Suppressor macrophage treated with lipopolysaccharide for 1 hour (primary cell): ENCODE measurements at regions not wholly inside any gene's neighbourhood (a gene's known extent, or its start where the extent isn't known, plus 50 kb on each side); places are given as distances from the start of the nearest gene placed in this dataset.
A peak's percentile ranks its signal among the peaks of the same experiment; 100 is the strongest.

Experiments used
- DNase-seq, 3 donors: peaks; one replicate each; pipeline ENCODE4 v3.0.0-alpha.2; 2020 to 2022

DNA sequence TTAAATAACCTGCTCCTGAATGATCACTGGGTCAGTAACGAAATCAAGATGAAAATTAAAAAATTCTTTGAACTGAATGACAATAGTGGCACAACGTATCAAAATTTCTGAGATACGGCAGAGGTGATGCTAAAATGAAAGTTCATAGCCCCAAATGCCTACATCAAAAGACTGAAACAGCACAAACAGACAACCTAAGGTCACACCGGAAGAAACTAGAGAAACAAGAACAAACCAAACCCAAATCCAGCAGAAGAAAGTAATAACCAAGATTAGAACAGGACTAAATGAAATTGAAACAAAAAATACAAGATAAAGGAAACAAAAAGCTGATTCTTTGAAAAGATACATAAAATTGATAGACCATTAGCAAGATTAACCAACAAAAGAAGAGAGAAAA is 324.1 kb downstream of the RBM26 start:
- no peak for DNase-seq

DNA sequence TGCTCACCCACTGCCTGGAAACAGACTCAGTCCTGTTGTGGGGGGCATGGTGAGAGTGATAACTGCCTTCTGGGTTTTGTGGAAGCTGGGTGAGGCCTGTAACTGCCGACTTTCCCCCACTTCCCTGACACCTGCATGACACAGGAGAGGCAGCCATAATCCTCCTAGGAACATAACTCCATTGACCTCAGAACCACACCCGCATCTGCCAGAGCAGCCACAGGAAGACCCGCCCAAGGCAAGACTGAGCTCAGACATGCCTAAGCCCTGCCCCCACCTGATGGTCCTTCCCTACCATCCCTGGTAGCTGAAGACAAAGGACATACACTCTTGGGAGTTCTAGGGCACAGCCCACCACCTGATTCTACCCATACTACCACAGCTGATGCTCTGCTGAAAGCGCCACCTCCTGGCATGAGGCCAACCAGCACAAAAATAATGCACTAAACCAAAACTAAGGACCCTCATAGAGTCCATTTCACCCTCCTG is 326.7 kb downstream of the RBM26 start:
- no peak for DNase-seq

DNA sequence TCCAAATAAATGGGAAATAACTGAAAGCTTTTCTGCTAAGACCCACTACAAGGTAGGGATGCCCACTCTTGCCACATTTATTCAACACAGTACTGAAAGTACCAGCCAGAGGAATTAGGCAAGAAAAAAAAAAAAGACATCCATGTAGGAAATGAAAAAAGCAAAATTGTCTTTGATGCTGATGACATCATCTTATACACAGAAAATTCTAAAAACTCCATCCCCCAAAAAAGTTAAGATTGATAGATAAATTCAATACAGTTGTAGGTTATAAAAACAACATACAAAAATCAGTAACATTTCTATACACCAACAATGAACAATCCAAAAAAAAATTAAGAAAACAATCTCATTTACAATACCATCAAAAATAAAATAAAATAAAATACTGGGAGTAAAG is 330.4 kb downstream of the RBM26 start:
- DNase-seq: no peak

DNA sequence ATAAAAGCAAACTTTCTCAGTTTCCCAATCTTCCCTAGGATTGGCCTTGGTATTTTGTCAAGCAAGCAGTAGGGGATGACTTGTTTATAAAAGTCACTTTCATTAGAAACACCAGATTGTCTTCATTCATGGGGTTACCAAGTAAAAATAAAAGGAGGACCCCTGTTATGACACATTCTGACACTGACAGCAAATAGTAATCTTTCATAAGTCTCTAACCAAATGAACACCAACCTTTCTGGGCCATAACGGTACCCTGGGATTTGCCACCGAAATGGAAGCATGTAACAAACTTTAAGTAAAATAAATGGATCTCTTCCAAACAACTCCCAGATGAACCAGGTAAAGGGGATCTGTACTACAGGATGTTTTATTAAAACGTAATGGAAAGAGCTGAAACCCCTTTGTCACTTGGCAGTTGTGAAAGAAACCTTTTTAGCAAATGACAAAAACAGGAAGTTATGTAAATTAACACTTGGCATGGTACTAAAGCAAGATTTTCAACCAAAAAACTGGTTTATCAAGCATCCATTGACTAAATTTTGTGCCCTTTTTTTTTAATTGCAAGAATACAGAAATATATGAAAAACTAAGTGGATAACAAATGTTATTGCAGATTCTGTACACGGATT is 335.6 kb downstream of the RBM26 start:
- no peak for DNase-seq

DNA sequence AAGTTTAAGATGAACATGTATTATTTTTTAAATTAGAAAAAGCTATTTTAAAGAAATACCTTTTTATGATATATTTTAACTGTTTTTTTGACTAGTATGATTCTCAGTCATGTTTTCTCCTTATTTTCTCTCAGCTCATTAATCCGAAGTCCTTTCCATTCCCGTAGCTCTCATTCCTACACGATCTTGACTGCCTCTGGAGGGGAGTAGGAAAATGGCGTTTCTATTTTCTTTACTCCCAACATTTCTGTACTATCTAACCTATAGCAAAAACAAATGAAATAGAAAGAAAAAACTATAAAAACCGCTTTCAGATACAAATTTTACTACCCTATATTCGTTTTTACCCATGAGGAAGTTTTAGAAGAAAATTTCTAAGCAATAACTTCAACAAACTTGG is 343.8 kb downstream of the RBM26 start:
- DNase-seq: no peak

DNA sequence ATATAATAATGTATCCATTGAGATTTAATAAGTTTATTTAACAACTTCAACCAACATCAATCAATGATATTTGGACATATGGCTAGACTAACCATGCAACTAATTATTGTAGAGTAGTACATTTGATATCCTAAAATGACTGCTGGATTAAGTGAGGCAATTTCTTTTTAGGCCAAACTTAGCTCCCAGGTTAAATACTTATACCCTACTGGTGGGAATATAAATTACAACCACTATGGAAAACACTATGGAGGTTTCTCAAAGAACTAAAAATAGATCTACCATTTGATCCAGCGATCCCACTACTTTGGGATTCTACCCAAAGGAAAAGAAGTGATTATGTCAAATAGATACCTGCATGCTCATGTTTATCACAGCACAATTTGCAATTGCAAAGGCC is 345.8 kb downstream of the RBM26 start:
- DNase-seq: no peak

DNA sequence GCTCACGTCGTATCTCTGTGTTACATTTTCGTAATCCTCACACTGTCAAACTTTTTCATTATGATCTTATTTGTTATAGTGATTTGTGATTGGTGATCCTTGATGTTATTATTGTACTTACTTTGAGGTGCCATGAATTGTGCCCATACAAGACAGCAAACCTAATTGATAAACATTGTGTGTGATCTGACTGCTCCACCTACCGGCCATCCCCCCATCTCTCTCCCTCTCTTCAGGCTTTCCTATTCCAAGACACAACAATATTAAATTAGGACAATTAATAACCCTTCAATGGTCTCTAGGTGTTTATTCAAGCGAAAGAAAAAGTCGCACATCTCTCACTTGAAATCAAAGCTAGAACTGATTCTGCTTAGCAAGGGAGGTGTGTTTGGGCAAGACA is 349.3 kb downstream of the RBM26 start:
- no peak for DNase-seq

DNA sequence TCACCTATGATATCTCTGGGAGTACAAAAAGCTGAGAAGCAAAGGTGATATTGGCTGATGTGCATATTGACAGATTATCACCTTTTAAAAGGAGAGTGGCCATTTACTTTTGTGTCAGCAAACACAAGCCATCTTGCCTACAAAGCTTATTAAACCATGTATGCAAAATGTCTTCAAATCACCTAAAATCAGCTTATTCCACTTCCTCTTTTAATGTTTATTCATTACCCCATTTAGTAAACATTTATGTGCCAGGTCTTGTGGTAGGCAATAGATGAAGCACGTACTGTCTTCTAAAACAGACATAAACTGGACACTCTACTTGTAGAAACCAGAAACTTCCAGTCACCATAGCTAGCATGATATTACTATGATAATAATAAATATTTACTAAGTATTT is 354.6 kb downstream of the RBM26 start:
- DNase-seq: no peak

DNA sequence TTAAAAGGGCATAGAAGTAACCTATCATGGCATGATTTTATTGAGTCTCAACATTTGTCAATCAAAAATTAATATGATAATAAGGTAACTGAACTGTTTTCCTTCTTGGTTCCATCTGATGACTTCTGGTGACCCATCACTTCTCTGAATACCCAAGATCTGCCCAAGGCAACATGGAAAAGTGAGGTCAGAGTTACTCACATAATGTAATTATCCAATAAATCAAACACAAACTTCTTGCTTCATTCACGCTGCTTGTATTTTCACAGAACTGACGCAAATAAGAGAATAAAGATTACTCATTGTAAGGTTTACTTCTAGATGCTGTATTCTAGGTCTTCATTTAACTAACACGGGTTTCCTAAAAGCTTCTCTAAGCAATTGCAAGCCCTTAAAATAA is 361.6 kb downstream of the RBM26 start:
- no peak for DNase-seq

DNA sequence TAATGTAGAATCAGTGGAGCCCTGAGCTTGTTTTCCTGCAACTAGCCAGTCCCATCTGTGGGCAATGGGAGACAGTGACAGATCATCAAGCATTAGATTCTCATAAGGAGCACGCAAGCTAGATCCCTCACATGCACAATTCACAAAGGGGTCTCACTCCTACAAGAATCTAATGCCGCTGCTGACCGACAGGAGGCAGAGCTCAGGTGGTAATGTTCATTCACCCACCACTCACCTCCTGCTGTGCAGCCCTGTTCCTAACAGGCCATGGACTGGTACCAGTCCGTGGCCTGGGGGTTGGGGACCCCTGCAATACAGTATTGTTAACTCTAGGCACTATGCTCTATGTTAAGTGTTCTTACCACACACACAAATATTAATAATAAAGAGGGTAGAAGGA is 362.8 kb downstream of the RBM26 start:
- DNase-seq: no peak

DNA sequence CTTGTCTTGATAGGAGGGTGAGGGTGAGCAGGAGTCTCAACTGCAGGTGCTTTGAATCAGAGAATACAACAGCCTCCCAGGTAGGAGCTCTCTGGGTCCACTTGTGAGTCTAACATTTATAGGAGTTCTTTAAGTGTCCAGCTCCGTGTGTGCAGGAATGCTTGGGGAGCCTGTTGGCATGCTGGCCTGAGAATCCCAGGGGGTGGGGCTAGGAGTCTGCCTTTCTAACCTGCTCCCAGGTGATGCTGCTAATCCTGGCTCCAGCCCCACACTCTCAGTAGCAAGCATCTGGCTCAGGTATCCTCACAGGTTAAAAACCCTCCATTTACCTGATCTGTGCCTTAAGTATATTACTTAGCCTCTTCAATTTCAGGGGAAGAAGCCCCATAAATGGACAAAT is 368.9 kb downstream of the RBM26 start:
- no peak for DNase-seq

DNA sequence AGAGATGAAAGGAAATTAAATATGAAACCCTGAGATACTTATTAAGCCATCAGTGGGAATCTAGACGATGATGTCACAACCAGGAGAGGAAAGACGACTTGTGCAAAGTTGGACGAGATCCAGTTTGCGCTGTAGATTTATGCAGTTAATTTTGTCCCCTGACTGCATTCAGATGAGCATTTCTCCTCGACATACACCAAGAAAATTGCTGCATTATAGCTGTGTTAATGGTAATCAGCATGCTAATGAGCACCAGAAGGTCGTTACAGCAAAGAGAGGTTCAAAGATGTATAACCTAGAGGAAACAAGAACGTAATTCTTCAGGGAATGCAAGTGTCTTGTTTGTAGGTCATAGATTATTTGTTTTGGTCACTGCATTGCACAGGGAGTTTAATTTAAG is 371.7 kb downstream of the RBM26 start:
- DNase-seq: no peak

DNA sequence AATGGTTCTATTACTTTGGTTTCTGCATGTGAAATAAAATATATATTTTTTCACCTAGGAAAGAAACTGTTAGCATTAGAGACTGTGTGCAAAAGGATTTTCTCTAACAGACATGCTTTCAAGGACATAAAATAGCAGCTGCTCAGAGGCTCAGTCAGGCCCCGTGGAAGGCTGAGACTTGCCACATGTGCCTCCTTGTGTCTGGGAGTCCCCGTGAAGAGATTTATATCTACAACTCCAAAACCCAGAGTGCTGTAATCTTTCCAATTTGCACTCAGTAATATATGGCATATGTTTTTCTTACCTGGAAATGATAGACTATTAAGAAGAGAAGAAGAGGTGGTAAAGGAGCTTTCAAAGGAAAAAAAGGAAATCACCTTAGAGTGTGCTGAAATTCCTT is 371.6 kb upstream of the OBI1 start:
- no peak for DNase-seq

DNA sequence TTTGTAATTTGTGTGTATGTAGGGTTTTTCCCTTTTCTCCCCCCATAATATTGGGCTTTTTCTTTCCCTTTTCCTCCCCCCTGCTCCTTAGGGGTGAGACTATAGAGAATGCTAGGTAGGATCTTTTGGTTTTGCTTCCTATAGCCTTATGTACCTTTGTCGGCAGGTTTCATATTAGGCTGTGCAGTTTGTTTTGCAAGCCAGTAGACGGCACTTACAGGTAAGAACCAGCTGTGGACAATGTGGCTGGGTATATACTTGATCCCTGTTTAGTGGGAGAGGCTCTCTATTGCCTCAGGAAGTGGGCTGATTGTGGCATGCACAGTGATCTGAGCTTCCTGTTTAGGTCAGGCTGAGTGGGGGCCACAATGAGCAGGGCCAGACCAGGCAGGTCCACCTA is 359.2 kb upstream of the OBI1 start:
- no peak for DNase-seq

DNA sequence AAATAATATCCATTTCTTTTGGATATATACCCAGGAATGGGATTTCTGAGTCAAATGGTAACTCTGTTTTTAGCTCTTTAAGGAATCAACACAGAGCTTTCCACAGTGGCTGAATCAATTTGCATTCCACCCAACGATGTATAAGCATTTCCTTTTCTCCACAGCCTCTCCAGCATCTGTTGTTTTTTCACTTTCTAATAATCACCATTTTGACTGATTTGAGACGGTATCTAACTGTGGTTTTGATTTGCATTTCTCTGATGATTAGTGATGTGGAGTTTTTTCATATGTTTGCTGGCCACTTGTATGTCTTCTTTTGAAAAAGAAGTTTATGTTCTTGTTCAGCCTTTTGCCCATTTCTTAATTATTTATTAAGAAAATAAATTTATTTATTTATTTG is 352.2 kb upstream of the OBI1 start:
- DNase-seq: no peak

DNA sequence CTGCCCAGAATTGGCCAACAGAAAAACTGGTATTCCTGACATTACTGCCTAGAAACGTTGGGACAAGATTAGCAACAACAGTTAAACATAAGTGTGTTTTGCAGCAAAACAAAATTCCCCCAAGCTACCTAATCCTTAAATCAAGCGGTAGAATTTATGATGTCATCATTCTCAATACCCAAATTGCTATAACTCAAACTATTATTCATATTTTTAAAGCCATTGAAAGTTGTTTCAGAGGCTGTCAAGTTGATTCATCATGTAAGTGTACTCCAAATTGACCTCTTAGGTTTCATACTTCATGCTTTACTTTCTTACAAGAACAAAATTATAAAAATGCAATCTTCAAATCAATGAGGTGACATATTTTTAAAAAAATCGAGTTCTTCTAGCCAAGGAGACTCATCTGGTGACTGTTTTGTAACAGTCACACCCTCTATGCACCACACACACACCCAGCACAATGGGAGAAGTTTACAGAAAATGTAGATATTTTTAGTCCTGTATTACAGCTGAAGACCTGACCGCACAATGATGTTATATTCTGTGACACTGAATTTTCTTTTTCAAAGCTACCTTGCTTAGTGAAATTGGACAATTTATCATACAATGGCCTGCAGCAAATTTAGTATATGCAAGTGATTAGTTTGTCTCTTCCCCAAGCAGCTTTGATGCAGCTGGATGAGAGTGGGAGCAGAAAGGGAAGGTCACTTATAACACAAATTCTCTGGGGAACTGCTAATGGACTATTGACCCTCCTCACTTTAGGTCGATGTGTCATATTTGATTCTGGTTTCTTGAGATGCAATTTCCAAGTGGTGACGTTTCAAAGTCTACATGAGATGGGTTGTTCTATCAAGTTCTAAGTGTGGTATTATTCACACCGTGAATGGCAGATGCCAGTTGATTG is 345.3 kb upstream of the OBI1 start:
- no peak for DNase-seq

DNA sequence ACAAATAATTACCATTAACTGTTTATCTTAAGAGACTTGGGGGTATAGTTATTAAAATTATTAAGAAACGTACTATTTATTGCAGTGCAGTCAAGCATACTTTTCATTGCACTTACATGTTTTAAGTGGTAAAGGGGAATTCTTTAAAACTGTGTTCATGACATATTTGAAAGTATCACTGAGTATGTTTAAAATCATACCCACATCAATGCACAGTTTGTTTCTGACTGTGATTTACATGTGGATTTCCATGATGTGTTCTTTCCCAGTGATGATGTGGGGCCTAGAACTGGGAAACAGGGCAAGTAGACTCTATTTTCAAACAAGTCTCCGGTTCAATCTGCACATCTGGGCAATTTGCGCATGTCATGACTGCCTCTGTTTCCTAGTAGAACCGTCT is 340.5 kb upstream of the OBI1 start:
- DNase-seq: no peak

DNA sequence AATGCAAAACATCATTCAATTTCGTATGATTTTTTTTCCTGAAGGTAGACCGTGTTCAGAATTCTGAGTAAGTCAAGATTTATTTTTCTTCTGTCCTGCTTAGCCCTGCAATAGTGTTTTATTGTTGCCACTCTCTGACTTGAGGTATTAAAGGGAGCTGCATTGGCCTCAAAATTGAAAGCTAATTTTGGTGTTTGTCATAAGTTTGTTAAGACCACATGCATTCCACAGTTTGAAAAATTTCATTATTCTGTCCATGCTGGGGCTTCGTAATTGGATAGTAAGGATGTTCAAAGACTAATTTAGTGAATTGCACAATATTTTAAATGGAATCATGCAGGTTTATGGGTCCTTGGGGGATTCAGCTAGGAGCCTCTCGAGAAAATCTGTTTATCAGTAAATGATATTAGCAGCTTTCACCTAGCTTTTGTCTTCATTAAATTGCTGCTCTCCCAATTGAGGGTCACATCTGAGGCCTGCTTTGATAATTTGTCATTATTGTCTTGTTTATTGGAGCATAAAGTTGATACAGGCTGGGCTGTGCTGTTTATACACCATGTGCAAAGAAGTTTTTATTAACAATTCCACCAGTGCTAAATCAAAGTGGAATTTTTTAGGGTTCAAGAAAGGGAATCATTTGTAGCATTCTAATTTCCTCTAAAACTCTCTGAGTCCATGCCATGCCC is 339.8 kb upstream of the OBI1 start:
- no peak for DNase-seq

DNA sequence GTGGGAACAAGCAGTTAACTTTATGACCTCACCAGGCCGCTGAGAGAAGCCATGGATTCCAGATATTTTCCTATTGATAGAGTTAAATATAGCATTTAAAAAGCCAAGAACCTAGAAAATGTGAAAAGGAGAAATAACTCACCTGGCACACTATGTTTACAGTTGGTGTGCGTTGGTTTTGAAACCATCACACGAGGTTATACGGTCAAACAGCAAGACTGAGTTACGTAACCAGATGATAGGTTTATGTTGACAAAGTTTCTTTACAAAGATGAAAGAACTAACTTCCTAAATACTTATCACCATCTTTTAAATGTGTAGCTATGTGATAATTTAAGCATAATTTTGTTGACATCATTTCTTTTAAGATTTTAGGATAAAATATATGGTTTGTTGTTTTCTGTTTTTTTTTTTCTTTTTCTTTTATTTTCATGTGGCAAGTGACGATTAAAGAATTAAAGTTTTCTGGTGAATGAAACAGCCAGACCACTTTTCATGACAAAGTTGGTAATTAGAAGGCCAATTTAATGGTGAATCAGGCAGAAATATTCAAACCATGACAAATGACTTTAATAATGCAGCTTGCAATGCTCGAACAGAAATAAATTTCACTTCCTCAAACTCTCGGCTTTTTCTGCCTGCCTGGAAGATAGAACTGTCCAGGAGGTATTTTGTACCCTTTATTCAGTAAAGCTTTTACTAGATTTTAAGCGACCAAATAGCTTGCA is 339.1 kb upstream of the OBI1 start:
- DNase-seq: no peak

DNA sequence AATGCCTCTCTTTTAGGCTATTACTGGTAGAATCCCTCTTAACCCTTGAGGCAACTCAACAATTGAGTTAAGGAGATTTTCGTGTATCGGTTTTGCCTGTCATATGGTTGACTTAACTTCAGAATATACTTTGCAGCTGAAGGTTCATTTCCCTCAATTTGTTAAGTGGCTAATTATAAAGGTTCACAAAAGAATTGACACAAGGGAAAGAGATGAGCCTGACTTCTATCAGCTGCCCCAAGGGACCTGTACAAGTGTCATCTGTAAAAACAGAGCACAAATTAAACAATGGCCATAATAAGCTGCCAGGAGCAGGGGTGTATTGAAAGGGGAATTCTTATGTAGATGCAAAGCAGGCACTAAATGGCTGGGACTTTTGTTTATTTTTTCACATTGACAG is 334.8 kb upstream of the OBI1 start:
- DNase-seq: no peak

DNA sequence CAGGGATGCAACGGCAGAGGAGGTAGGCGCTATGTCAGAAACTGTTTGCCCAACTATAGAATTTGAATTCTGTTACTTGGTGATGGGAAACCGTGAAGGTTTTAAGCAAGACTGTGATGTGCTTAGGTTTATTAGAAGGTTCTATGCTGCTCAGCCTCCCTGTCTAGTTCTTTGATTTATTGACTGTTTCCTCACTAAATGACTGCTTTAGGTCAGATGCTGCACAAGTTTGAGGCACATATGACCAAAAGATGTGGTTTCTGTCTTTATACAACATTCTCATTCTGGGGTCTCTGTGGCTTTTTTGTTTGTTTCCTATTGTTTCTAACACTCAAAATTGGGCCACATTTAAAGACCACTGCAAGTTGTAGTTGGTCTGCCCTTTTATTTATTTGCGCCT is 323.0 kb upstream of the OBI1 start:
- no peak for DNase-seq

DNA sequence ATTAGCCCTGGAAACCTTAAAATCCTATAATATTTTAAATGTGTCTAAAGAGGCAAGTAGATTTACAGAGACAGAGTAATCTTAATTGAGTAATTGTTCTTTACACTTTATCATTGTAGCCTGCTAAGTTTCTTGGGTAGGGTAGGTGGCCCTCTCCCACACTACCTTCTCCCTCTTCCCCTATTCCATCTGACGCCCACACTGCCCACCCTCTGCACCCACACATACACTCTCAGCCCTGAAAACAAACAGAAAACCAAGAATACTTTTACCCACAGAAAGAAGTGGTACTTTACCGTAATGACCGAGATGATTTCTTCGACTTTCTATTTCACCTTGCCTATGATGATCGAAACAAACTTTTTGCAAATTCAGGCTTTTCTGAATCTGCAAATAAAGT is 320.4 kb upstream of the OBI1 start:
- DNase-seq: no peak

DNA sequence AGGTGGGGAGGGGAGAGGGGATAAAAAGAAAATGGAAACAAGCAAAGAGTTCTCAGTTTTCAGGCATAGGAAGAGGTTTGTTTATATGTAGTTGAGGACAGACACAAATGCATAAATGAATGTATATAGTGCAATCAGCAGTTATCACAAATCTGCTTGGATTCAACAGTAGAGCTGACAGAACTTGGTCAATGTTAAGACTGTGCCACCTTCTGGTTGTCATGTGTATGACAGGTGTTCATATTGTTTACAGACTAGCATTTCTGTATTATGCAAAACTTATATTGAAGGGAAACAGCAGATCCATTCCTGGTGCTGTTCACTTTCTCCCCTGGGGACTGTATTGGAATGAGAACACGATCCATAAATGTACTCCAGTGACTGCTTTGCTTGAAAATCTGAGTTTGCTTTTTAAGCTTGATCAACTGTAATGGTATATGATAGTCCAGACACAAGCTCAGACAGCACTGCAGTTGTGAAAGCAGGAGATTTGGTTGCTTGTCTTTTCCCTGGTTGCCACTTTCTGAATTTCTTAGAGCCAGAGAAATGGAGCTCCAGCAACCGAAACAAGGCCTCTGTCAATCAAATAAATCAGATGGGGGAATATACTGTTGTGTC is 319.5 kb upstream of the OBI1 start:
- peak; percentile 63 to 78 (median 75) for DNase-seq
